Occipital lobe (tissue), 1 donor: ENCODE measurements at regions not wholly inside any gene's neighbourhood (a gene's known extent, or its start where the extent isn't known, plus 50 kb on each side); places are given as distances from the start of the nearest gene placed in this dataset.

Experiments used
- DNase-seq: peaks from one replicate; lab custom pipeline; 2025; lab: John Stamatoyannopoulos, UW

DNA sequence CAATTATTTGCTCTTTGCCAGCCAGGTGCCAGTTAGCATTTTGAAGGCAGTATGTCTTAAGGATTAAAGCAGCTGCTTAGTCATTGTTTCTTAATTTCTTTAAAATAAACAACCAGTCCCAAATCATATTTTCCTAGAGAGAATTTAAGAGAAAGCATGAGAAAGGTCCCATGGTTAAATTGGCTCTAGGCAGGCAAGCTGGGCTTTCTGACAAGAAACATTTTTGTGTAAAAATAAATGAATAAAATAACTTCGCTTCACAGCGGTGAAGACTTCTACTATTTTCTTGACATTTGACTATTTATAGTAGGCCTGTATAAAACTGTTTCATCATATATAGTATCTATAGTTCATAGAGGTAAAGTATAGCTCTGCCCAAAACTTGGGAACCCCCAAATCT, 617.7 kb upstream of the C9orf72 start:
- no peak for DNase-seq

DNA sequence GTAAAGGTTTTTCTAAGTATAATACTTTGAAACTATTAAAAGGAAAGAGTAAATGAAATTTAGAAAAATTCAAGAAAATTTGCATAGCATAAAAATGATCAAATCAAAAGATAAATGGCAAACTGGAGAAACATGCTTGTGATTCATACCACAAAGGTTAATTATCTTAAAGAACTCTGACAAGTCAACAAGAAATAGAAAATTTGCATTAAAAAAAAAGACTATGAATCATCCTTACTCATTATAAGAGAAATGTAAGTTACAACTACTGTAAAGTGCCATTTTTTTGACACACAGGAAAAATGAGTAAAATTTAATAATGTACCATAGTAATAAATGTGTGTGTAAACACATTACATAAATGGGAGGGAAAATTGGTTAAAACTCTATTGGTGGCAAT, 624.4 kb upstream of the C9orf72 start:
- no peak for DNase-seq

- DNase-seq = no peak
Observed at GRCh38 chr9:28203036-28203435, 629.8 kb upstream of the C9orf72 start.

DNA sequence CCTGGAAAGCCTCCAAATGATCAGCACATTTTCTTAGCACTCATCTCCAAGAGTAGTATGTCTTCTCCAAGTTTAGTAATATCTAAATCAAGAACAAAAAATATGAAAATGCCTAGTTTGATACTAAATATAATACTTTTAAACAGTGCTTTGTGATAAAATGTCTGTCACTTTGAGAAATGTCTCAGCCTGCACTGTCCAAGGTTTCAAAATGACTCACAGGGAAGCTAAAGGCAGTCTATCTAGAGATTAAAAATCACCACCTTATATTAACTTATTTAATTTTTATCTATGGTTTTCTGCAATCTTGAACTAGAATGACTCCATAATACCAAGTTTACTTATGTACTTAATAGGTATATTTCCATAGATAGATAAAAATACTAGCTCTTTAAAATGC, 633.0 kb upstream of the C9orf72 start:
- no peak for DNase-seq

DNA sequence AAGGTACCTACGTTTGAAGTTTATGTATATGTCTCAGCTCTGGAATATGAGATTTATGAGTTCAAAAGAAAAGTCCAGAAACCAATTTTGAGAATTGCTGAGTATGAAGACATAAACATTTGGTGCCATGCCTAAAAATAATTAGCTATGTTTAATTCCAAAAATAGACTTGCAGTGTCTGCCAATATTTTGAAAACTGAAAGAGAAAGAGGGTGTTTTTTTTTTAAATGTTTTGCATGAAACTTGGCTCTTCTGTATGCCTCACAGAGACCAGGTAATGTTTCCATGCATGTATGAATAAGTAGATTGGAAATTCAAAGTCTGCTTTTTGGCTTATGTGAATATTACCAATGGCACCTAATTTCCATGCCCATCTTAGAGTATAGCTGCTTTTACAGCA, 634.4 kb upstream of the C9orf72 start:
- DNase-seq = no peak

- DNase-seq = no peak
Observed at GRCh38 chr9:28209130-28209529, 635.8 kb upstream of the C9orf72 start.

GRCh38 chr9:28212979-28213378, 639.7 kb upstream of the C9orf72 start:
- no peak for DNase-seq

- DNase-seq = no peak
Observed at GRCh38 chr9:28215536-28216299, 642.4 kb upstream of the C9orf72 start.

- no peak for DNase-seq
Observed at GRCh38 chr9:28232686-28233085, 659.4 kb upstream of the C9orf72 start.

GRCh38 chr9:28234133-28234893, 661.0 kb upstream of the C9orf72 start:
- DNase-seq = no peak

GRCh38 chr9:28234894-28235277, 661.6 kb upstream of the C9orf72 start:
- no peak for DNase-seq

- no peak for DNase-seq
Observed at GRCh38 chr9:28249424-28249823, 676.1 kb upstream of the C9orf72 start.

DNA sequence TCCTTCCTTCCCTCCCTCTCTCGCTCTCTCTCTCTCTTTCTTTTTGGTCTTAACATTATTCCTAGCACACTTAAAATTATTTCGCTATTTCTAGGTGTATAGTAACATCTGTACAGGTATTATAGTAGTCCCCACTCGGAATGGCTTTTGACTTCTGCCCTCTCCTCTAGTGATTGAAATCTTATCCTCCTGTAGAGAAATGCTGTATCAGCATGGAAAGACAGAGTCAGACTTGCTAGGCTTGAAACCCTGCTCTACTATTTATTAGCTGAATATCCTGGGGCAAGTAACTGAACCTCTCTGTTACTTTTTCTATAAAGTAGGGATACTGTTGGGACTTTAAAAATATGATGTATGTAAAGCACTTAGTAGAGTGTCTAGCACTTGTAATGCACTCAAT, 681.9 kb upstream of the C9orf72 start:
- DNase-seq = no peak

DNA sequence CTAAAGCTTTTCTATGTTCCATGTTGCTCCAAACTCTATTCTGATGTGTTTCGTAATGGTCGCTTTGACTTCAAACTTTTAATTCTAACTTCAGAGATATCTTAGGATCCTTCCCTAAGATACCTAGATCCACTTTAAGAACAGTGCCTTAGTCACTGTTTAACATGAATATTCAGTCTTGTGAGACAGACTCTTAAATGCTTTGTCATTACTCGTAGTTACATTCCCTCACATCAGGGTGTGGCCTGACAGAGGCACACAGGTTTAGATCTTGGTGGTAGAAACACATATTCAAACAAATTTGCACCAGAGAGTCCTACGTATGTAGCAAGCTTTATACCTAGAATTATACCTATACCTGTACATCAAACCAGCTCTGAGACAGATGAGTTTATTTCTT, 687.0 kb upstream of the C9orf72 start:
- no peak for DNase-seq

GRCh38 chr9:28264368-28264767, 691.1 kb upstream of the C9orf72 start:
- no peak for DNase-seq

DNA sequence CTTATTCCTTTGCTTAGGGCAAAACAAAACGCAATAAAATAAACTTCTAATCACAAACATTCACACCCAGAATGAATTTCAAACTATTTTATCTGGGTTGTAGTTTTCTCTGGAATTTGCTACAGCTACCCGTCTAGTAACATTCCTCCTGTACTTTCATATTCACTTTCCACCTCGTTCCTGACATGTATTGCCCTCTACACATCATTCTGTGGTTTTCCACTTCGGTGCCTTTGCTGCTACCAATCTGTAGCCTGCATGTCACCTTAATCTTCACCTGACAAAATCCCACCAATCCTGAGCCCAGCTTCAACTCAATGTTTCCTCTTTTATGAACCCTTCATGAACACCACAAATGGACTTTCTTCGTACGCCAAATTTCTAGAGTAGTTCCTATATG, 694.1 kb upstream of the C9orf72 start:
- no peak for DNase-seq

GRCh38 chr9:28270156-28270555, 696.9 kb upstream of the C9orf72 start:
- no peak for DNase-seq

DNA sequence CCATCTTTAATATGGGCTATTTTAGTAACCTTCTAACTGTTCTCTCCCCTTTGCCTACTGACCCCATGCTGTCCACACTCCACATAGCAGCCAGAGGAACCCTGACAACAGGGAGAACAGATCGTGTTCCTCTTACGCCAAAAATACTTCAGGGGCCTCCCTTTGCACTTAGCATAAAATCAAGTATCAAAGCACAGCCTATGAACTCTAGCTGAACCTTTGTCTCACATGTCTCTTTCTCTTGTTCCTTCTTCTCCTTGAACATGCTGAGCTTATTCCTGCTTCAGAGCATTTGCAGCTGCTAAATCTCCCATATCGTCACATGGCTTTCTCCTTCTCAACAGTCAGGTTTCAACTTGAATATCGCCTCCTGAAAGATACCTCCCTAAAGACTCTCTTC, 698.8 kb upstream of the C9orf72 start:
- no peak for DNase-seq

- DNase-seq = no peak
Observed at GRCh38 chr9:28287455-28287854, 714.2 kb upstream of the C9orf72 start.

- DNase-seq = no peak
Observed at GRCh38 chr9:28289746-28290145, 716.5 kb upstream of the C9orf72 start.

DNA sequence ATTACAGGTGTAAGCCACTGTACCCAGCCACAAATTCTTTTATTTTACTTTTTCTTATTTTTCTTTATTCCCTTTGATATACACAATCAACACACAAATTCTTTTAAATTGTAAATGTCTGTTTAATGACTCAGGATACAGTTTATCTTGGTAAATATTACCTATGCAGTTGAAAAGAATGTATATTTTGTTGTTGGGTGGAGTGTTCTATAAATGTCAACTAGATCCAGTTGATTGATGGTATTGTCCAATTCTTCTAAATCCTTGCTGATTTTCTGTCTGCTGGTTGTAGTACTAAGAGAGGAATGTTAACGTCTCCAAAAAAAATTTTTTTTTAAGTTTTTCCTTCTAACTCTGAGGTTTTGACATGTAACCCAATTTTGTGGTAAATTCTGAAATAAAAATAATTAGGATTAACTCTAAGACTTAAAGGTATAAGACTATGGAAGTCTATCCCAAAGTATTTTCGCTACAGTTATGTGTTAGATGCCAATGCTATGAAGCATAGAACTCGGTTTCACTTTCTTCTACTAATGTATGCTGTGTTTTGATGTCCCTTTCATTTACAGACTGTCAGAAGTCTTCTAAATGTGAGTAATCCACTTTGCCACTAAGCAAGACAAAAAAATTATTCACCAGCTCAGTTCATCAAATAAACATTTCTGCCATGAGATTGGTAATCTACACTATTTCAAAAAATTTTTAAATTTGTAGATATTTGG, 720.2 kb upstream of the C9orf72 start:
- no peak for DNase-seq

DNA sequence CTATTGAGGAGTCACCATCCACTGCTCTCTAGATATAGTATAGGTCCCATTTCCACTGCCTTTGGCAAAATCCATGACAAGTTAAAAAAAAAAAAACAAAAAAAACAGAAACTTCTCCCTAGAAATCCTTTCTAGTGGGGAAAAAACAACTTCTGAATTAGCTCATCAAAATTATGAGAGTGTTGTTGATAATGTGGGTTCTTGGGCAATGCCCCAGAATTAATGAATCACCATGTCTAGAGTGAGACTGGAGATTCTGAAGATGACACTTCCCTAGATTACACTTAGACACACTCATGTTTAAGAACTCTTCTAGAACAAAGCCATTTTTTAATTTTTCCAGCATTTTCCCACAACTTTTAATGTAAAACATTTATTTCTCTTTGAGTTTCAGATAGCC, 728.0 kb upstream of the C9orf72 start:
- no peak for DNase-seq

DNA sequence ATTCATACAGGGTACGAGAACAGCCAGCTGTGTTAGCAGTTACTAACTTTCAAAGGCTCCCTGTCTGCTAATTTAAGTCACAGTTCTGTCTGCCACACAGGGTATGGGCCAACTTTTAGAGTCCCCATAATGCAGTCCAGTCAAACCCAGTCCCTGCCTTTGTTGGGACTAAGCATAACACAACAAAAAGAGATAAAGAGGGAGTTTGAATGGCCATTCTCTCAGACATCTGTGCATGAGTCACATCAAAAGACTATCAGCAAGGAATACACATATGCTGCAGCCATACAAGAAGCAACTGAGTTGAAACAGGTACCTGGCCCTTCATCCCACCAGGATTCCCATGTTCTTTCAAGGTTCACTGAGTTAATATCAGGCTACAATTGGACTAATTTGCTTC, 744.5 kb upstream of the C9orf72 start:
- no peak for DNase-seq
